CD14-positive monocyte (primary cell): ENCODE measurements at regions not wholly inside any gene's neighbourhood (a gene's known extent, or its start where the extent isn't known, plus 50 kb on each side); places are given as distances from the start of the nearest gene placed in this dataset.
"Not testable (repeated sequence)": the region's sequence is repeated elsewhere in the genome, so short reads cannot be mapped to it uniquely, and the experiment has no call there.

ENCODE experiments used
- DNase-seq, 3 donors: peaks; one replicate each; pipeline ENCODE4 v3.0.0-alpha.2; 2011 to 2022
- H2AFZ ChIP-seq: 2 replicates; pipeline ENCODE4 v1.6.0; 2012; ENCODE audit warnings: mild to moderate bottlenecking, low read depth, low read length, inconsistent platforms; ENCODE audit not compliant: insufficient read depth, poor library complexity, severe bottlenecking
- H3K27ac ChIP-seq, 2 donors: 1 replicate in 1 of 2; 2 replicates in 1 of 2; pipeline ENCODE4 v1.5.1; 2012 to 2013; ENCODE audit warnings: low read length in 2 of 2, control low read depth in 1 of 2, inconsistent platforms in 1 of 2, low read depth in 1 of 2, mild to moderate bottlenecking in 1 of 2
- H3K27me3 ChIP-seq, 2 donors: one replicate each; pipeline versions ENCODE4 v1.6.0 to v1.6.1; 2011 to 2013; ENCODE audit warnings: low read length in 2 of 2; ENCODE audit not compliant: control insufficient read depth in 2 of 2, insufficient read depth in 2 of 2
- H3K36me3 ChIP-seq, 2 donors: replicated peaks in 1 of 2; 1 replicate in 1 of 2; 2 replicates in 1 of 2; pipeline versions ENCODE4 v1.5.1 to v1.6.1; 2012 to 2013; ENCODE audit warnings: low read length in 2 of 2, control low read depth in 1 of 2, inconsistent platforms in 1 of 2, mild to moderate bottlenecking in 1 of 2; ENCODE audit not compliant: insufficient read depth in 2 of 2, control insufficient read depth in 1 of 2
- H3K4me1 ChIP-seq, 2 donors: 1 replicate in 1 of 2; 2 replicates in 1 of 2; pipeline versions ENCODE4 v1.5.1 to v1.6.1; 2012 to 2013; ENCODE audit warnings: low read length in 2 of 2, control low read depth in 1 of 2, inconsistent platforms in 1 of 2, mild to moderate bottlenecking in 1 of 2, moderate library complexity in 1 of 2; ENCODE audit not compliant: insufficient read depth in 2 of 2, control insufficient read depth in 1 of 2
- H3K4me2 ChIP-seq: replicated peaks from 2 replicates; pipeline ENCODE3; 2012; ENCODE audit warnings: low read length, moderate library complexity, mild to moderate bottlenecking; ENCODE audit not compliant: poor library complexity, severe bottlenecking; ENCODE audit errors: extremely low read depth
- H3K4me3 ChIP-seq, 3 experiments: fragments of 200-600 bp in 1 of 3; sonication (generic) in 1 of 3; replicated peaks in 1 of 3; 1 replicate in 2 of 3; 2 replicates in 1 of 3; pipeline ENCODE4 v1.5.1; 2011 to 2013; ENCODE audit warnings: low read length in 3 of 3, mild to moderate bottlenecking in 3 of 3, control low read depth in 2 of 3, low read depth in 2 of 3, inconsistent platforms in 1 of 3, moderate library complexity in 1 of 3
- H3K79me2 ChIP-seq: 2 replicates; pipeline ENCODE4 v1.6.0; 2012; ENCODE audit warnings: mild to moderate bottlenecking, control low read depth, inconsistent platforms, low read length, moderate library complexity; ENCODE audit not compliant: insufficient read depth
- H3K9ac ChIP-seq: 2 replicates; pipeline ENCODE4 v1.6.0; 2017; ENCODE audit warnings: low read length, mild to moderate bottlenecking; ENCODE audit not compliant: insufficient read depth, poor library complexity, severe bottlenecking
- H3K9me3 ChIP-seq, 2 donors: replicated peaks in 1 of 2; 1 replicate in 1 of 2; 2 replicates in 1 of 2; pipeline versions ENCODE4 v1.5.1 to v1.6.1; 2012 to 2013; ENCODE audit warnings: low read length in 2 of 2, control low read depth in 1 of 2; ENCODE audit not compliant: control insufficient read depth in 1 of 2, insufficient read depth in 1 of 2
- H4K20me1 ChIP-seq: 2 replicates; pipeline ENCODE4 v1.6.0; 2012; ENCODE audit warnings: mild to moderate bottlenecking, low read length, control low read depth, moderate library complexity; ENCODE audit not compliant: insufficient read depth
- H3K27ac Mint-ChIP-seq, 7 donors: one replicate each; pipeline ENCODE4 v1.8.0; 2020; ENCODE audit warnings: mild to moderate bottlenecking in 7 of 7, mixed read lengths in 7 of 7, moderate library complexity in 6 of 7, inconsistent platforms in 2 of 7
- H3K27me3 Mint-ChIP-seq, 3 donors: one replicate each; pipeline ENCODE4 v1.8.0; 2021 to 2022; ENCODE audit warnings: low read depth in 3 of 3, mild to moderate bottlenecking in 3 of 3, mixed read lengths in 3 of 3, moderate library complexity in 3 of 3, inconsistent platforms in 1 of 3
- H3K36me3 Mint-ChIP-seq, 2 donors: one replicate each; pipeline ENCODE4 v1.8.0; 2020; ENCODE audit warnings: mixed read lengths in 2 of 2, inconsistent platforms in 1 of 2, mild to moderate bottlenecking in 1 of 2
- H3K4me1 Mint-ChIP-seq: one replicate; pipeline ENCODE4 v1.8.0; 2020; ENCODE audit warnings: mild to moderate bottlenecking, mixed read lengths
- H3K4me3 Mint-ChIP-seq, 2 donors: one replicate each; pipeline ENCODE4 v1.8.0; 2020; ENCODE audit warnings: mild to moderate bottlenecking in 2 of 2, mixed read lengths in 2 of 2, moderate library complexity in 1 of 2
- H3K9me3 Mint-ChIP-seq, 7 donors: one replicate each; pipeline ENCODE4 v1.8.0; 2020 to 2022; ENCODE audit warnings: mixed read lengths in 7 of 7, mild to moderate bottlenecking in 6 of 7, moderate library complexity in 6 of 7, inconsistent platforms in 2 of 7
- CTCF ChIP-seq: fragments of 200-600 bp; IDR thresholded peaks from one replicate; pipeline ENCODE4 v1.8.0; 2022; ENCODE audit warnings: antibody characterized with exemption, mild to moderate bottlenecking
- WGBS: methylation state at CpG from one replicate; pipeline ENCODE4 v1.1.5; 2013; ENCODE audit warnings: missing lambda C conversion rate; ENCODE audit not compliant: insufficient coverage; 5-methylcytosine and 5-hydroxymethylcytosine counted together
- intact Hi-C, 2 donors: fragments of 100-400 bp; cut with micrococcal nuclease; formaldehyde crosslinking; loops; one replicate each; pipeline versions ENCODE4 v1.15.0 to v1.15.1; 2023

GRCh38 chr16:17038415-17038814 is 432.3 kb downstream of the XYLT1 start:
- DNase-seq: no peak
- Mint-ChIP-seq H3K4me3 (no peak overlapping the region), H3K27me3 (no peaks in the 10 kb centered on the region), H3K27ac (no peak overlapping the region), H3K4me1 (no peaks in the 10 kb centered on the region), H3K9me3 (peaks cover 0 to 5% (median 0%) of the 10 kb centered on the region in 7 donors), H3K36me3 (no peaks in the 10 kb centered on the region)
- Histone ChIP-seq H3K9ac (no peak overlapping the region), H3K4me2 (no peak overlapping the region), H3K36me3 (no peaks in the 10 kb centered on the region), H4K20me1 (no peaks in the 10 kb centered on the region), H2AFZ (no peak overlapping the region), H3K27ac (no peak overlapping the region), H3K79me2 (no peaks in the 10 kb centered on the region), H3K9me3 (peaks cover 0 to 3% of the 10 kb centered on the region in 2 donors), H3K4me1 (peaks cover 0 to 4% of the 10 kb centered on the region in 2 donors), H3K27me3 (peaks cover 0 to 2% of the 10 kb centered on the region in 2 donors), H3K4me3 (no peak overlapping the region)
- WGBS: 95% methylated on average over 5 of the region's 5 CpGs
- intact Hi-C loops: no loop called here
- TF ChIP-seq CTCF: no peak

GRCh38 chr16:17049109-17049508 is 421.7 kb downstream of the XYLT1 start:
- H2AFZ ChIP-seq, H3K27ac Mint-ChIP-seq, H3K27me3 ChIP-seq, H3K9me3 ChIP-seq, H3K79me2 ChIP-seq, H3K4me3 ChIP-seq, intact Hi-C loops, H3K4me1 Mint-ChIP-seq, H3K36me3 Mint-ChIP-seq, H4K20me1 ChIP-seq, H3K4me1 ChIP-seq, DNase-seq, H3K9me3 Mint-ChIP-seq, H3K4me3 Mint-ChIP-seq, H3K27ac ChIP-seq, H3K4me2 ChIP-seq, H3K9ac ChIP-seq, H3K36me3 ChIP-seq: not testable (repeated sequence)
- no CpG with 5 or more reads among the region's 2 CpGs for whole genome bisulfite sequencing
- H3K27me3 Mint-ChIP-seq: peaks cover 7 to 15% (median 7%) of the 10 kb centered on the region in 3 donors
